ENCODE measurements at regions not wholly inside any gene's neighbourhood (a gene's known extent, or its start where the extent isn't known, plus 50 kb on each side); places are given as distances from the start of the nearest gene placed in this dataset.

- peak; percentile 40 for DNase-seq (ENCODE audit: low spot score)
- Histone ChIP-seq H3K27ac (no peak overlapping the region), H3K4me3 (no peak overlapping the region)
- no peak for TF ChIP-seq CTCF (IDR thresholded peaks at IDR 0.05)
These were observed 90.3 kb upstream of the NXT1 start for GRCh38 chr20:23260181-23260840.

GRCh38 chr20:23258747-23259121 is 91.9 kb upstream of the NXT1 start:
- peak; percentile 36 for DNase-seq (ENCODE audit: low spot score)
- H3K4me3 ChIP-seq, result no peak overlapping the region
- TF ChIP-seq CTCF (IDR thresholded peaks at IDR 0.05), result no peak
- H3K27ac ChIP-seq, result peak overlapping the region in 1 of 2 donors; percentile 40

GRCh38 chr20:23257848-23258746 is 92.5 kb upstream of the NXT1 start:
- Histone ChIP-seq H3K4me3 (no peak overlapping the region), H3K27ac (peak overlapping the region in 1 of 2 donors; percentile 82)
- no peak for TF ChIP-seq CTCF (IDR thresholded peaks at IDR 0.05)
- DNase-seq (ENCODE audit: low spot score), result peak; percentile 63

GRCh38 chr20:23257106-23257761 is 93.4 kb upstream of the NXT1 start:
- Histone ChIP-seq H3K4me3 (no peak overlapping the region), H3K27ac (peak overlapping the region; percentile 1 to 82)
- TF ChIP-seq CTCF (IDR thresholded peaks at IDR 0.05), result no peak
- peak; percentile 66 for DNase-seq (ENCODE audit: low spot score)

- Histone ChIP-seq H3K4me3 (no peak overlapping the region), H3K27ac (no peak overlapping the region)
- TF ChIP-seq CTCF (IDR thresholded peaks at IDR 0.05), result no peak
- DNase-seq (ENCODE audit: low spot score), result peak; percentile 49
These were observed 94.7 kb upstream of the NXT1 start for GRCh38 chr20:23255716-23256385.

GRCh38 chr20:23255106-23255505 is 95.5 kb upstream of the NXT1 start:
- H3K4me3 ChIP-seq, result no peak overlapping the region
- no peak overlapping the region for H3K27ac ChIP-seq
- DNase-seq (ENCODE audit: low spot score), result peak; percentile 38
- no peak for TF ChIP-seq CTCF (IDR thresholded peaks at IDR 0.05)

Measured in coronary artery (tissue), 2 donors.